Sigmoid colon (tissue), 6 donors: ENCODE measurements at regions not wholly inside any gene's neighbourhood (a gene's known extent, or its start where the extent isn't known, plus 50 kb on each side); places are given as distances from the start of the nearest gene placed in this dataset.

ENCODE experiments used
- DNase-seq: peaks from one replicate; pipeline ENCODE4 v3.0.0-alpha.2; 2019
- H3K27ac ChIP-seq, 4 donors: fragments of 200-600 bp; sonication (generic); one replicate each; pipeline ENCODE4 v1.5.1; 2016 to 2019; ENCODE audit warnings: mild to moderate bottlenecking in 1 of 4
- H3K27me3 ChIP-seq, 3 donors: fragments of 200-600 bp; sonication (generic); one replicate each; pipeline ENCODE4 v1.5.1; 2019; ENCODE audit warnings: mild to moderate bottlenecking in 1 of 3
- H3K36me3 ChIP-seq, 4 donors: fragments of 200-600 bp; sonication (generic); one replicate each; pipeline ENCODE4 v1.5.1; 2016 to 2019
- H3K4me1 ChIP-seq, 4 donors: fragments of 200-600 bp; sonication (generic); one replicate each; pipeline ENCODE4 v1.5.1; 2017 to 2019
- H3K4me3 ChIP-seq, 4 donors: fragments of 200-600 bp; sonication (generic); one replicate each; pipeline ENCODE4 v1.5.1; 2017 to 2019; ENCODE audit warnings: mild to moderate bottlenecking in 2 of 4, moderate library complexity in 1 of 4
- H3K9me3 ChIP-seq, 4 donors: fragments of 200-600 bp in 3 of 4; sonication (generic) in 3 of 4; one replicate each; pipeline versions ENCODE4 v1.5.1 to v1.6.1; 2013 to 2019
- CTCF ChIP-seq, 4 experiments: fragments of 450-650 bp in 3 of 4; fragments of 200-600 bp in 1 of 4; IDR thresholded peaks; one replicate each; pipeline ENCODE4 v1.5.1; 2016 to 2019; ENCODE audit warnings: antibody characterized with exemption in 4 of 4, mild to moderate bottlenecking in 3 of 4, moderate library complexity in 2 of 4
- EP300 ChIP-seq, 4 donors: sonication (generic); formaldehyde crosslinking; IDR thresholded peaks; one replicate each; pipeline ENCODE4 v1.6.1; 2017; ENCODE audit warnings: antibody characterized with exemption in 4 of 4
- POLR2A ChIP-seq, 2 donors: fragments of 450-650 bp; IDR thresholded peaks; one replicate each; pipeline ENCODE4 v1.6.1; 2016; ENCODE audit warnings: antibody characterized with exemption in 2 of 2, mild to moderate bottlenecking in 2 of 2, moderate library complexity in 2 of 2
- POLR2AphosphoS5 ChIP-seq, 4 donors: sonication (generic); formaldehyde crosslinking; IDR thresholded peaks; one replicate each; pipeline ENCODE4 v1.6.1; 2017; ENCODE audit warnings: antibody characterized with exemption in 4 of 4
- WGBS, 2 donors: extraction: QIAGEN DNeasy Blood & Tissue Kit; methylation state at CpG; one replicate each; pipeline ENCODE4 v1.1.7; 2013; 5-methylcytosine and 5-hydroxymethylcytosine counted together
- intact Hi-C: fragments of 100-400 bp; cut with DNase I; formaldehyde crosslinking; loops from one replicate; pipeline ENCODE4 v1.15.1; 2023
- donor health status: healthy with polysubstance abuse.
- donor health status: healthy.

- Histone ChIP-seq H3K4me3 (no peak overlapping the region), H3K27ac (no peak overlapping the region), H3K36me3 (no peaks in the 10 kb centered on the region), H3K27me3 (no peaks in the 10 kb centered on the region), H3K4me1 (peaks cover 0 to 13% (median 6%) of the 10 kb centered on the region in 4 donors), H3K9me3 (no peaks in the 10 kb centered on the region)
- no peak for DNase-seq
- TF ChIP-seq POLR2AphosphoS5 (IDR thresholded peaks at IDR 0.05) (no peak), POLR2A (IDR thresholded peaks at IDR 0.05) (no peak), CTCF (IDR thresholded peaks at IDR 0.05) (no peak), EP300 (IDR thresholded peaks at IDR 0.05) (no peak)
- intact Hi-C loops = no loop called here
- WGBS, 2 donors = 88% methylated on average over 3 of the region's 3 CpGs
These were observed 83.5 kb upstream of the STARD13 start for GRCh38 chr13:33369073-33369472.

- H3K36me3 ChIP-seq = no peaks in the 10 kb centered on the region
- H3K4me1 ChIP-seq = peaks cover 0 to 13% (median 6%) of the 10 kb centered on the region in 4 donors
- H3K27ac ChIP-seq = peak overlapping the region in 1 of 4 donors; percentile 15
- TF ChIP-seq EP300 (IDR thresholded peaks at IDR 0.05) (no peak), CTCF (IDR thresholded peaks at IDR 0.05) (no peak), POLR2AphosphoS5 (IDR thresholded peaks at IDR 0.05) (no peak), POLR2A (IDR thresholded peaks at IDR 0.05) (no peak)
- no peak overlapping the region for H3K4me3 ChIP-seq
- whole genome bisulfite sequencing, 2 donors = 77 to 87% methylated on average over 4 of the region's 4 CpGs
- H3K27me3 ChIP-seq = no peaks in the 10 kb centered on the region
- intact Hi-C loops = no loop called here
- no peaks in the 10 kb centered on the region for H3K9me3 ChIP-seq
- DNase-seq = no peak
These were observed 86.8 kb upstream of the STARD13 start for GRCh38 chr13:33372251-33372919.

- intact Hi-C loops = no loop called here
- Histone ChIP-seq H3K27me3 (no peaks in the 10 kb centered on the region), H3K27ac (no peak overlapping the region), H3K4me3 (no peak overlapping the region), H3K9me3 (no peaks in the 10 kb centered on the region), H3K4me1 (peaks cover 0 to 13% (median 6%) of the 10 kb centered on the region in 4 donors), H3K36me3 (no peaks in the 10 kb centered on the region)
- no peak for TF ChIP-seq POLR2A (IDR thresholded peaks at IDR 0.05)
- no peak for TF ChIP-seq CTCF (IDR thresholded peaks at IDR 0.05)
- TF ChIP-seq EP300 (IDR thresholded peaks at IDR 0.05) = no peak
- no peak for TF ChIP-seq POLR2AphosphoS5 (IDR thresholded peaks at IDR 0.05)
- DNase-seq = no peak
These were observed 88.1 kb upstream of the STARD13 start for GRCh38 chr13:33373624-33374023.

GRCh38 chr13:33375421-33375820 lies 89.9 kb upstream of the STARD13 start:
- WGBS, 2 donors = 36 to 70% methylated on average over 1 of the region's 1 CpG
- Histone ChIP-seq H3K9me3 (no peaks in the 10 kb centered on the region), H3K4me1 (peaks cover 0 to 13% (median 6%) of the 10 kb centered on the region in 4 donors), H3K36me3 (no peaks in the 10 kb centered on the region), H3K27ac (no peak overlapping the region), H3K27me3 (no peaks in the 10 kb centered on the region), H3K4me3 (no peak overlapping the region)
- TF ChIP-seq POLR2A (IDR thresholded peaks at IDR 0.05) = no peak
- no peak for TF ChIP-seq CTCF (IDR thresholded peaks at IDR 0.05)
- TF ChIP-seq POLR2AphosphoS5 (IDR thresholded peaks at IDR 0.05) = no peak
- TF ChIP-seq EP300 (IDR thresholded peaks at IDR 0.05) = no peak
- intact Hi-C loops = no loop called here
- no peak for DNase-seq

GRCh38 chr13:33376212-33376611 lies 90.7 kb upstream of the STARD13 start:
- WGBS, 2 donors = 27 to 87% methylated on average over 1 of the region's 1 CpG
- TF ChIP-seq POLR2A (IDR thresholded peaks at IDR 0.05) (no peak), CTCF (IDR thresholded peaks at IDR 0.05) (no peak), EP300 (IDR thresholded peaks at IDR 0.05) (no peak), POLR2AphosphoS5 (IDR thresholded peaks at IDR 0.05) (no peak)
- intact Hi-C loops = no loop called here

More at GRCh38 chr13:33376212-33376611, 90.7 kb upstream of the STARD13 start:
- H3K27ac ChIP-seq = no peak overlapping the region
- no peaks in the 10 kb centered on the region for H3K9me3 ChIP-seq
- no peaks in the 10 kb centered on the region for H3K27me3 ChIP-seq
- H3K36me3 ChIP-seq = no peaks in the 10 kb centered on the region
- DNase-seq = no peak
- H3K4me1 ChIP-seq = peaks cover 0 to 13% (median 6%) of the 10 kb centered on the region in 4 donors
- no peak overlapping the region for H3K4me3 ChIP-seq
